H1 (cell line): ENCODE measurements at regions not wholly inside any gene's neighbourhood (a gene's known extent, or its start where the extent isn't known, plus 50 kb on each side); places are given as distances from the start of the nearest gene placed in this dataset.

ENCODE experiments used
- CBX8 ChIP-seq: fragments of 300-800, 300-1000 bp; sonication (generic); IDR thresholded peaks from 2 replicates; pipeline ENCODE4 v1.7.1; 2016; ENCODE audit warnings: low read depth, low read length, borderline replicate concordance
- CEBPB ChIP-seq: IDR thresholded peaks from 2 replicates; pipeline ENCODE4 v1.6.1; 2012; ENCODE audit warnings: low read depth, low read length
- CHD7 ChIP-seq: fragments of 300-600 bp; sonication (generic); IDR thresholded peaks from 2 replicates; pipeline ENCODE4 v1.7.1; 2012; ENCODE audit warnings: low read length, moderate library complexity, mild to moderate bottlenecking, inconsistent platforms; ENCODE audit not compliant: insufficient replicate concordance
- KDM1A ChIP-seq: fragments of 200-600, 300-600 bp; sonication (generic); IDR thresholded peaks from 2 replicates; pipeline ENCODE4 v1.7.1; 2016; ENCODE audit warnings: mild to moderate bottlenecking, low read length, borderline replicate concordance
- SIN3A ChIP-seq, 2 experiments: IDR thresholded peaks in 1 of 2; conservative IDR thresholded peaks in 1 of 2; 2 replicates each; pipeline ENCODE4 v1.6.1; 2011 to 2012; ENCODE audit warnings: low read length in 2 of 2, improper control_type of control experiment in 1 of 2, low read depth in 1 of 2, mild to moderate bottlenecking in 1 of 2
- SIRT6 ChIP-seq: IDR thresholded peaks from one replicate; pipeline ENCODE4 v1.7.1; 2012; ENCODE audit warnings: low read length, inconsistent platforms
- SP1 ChIP-seq: IDR thresholded peaks from 2 replicates; pipeline ENCODE4 v1.6.1; 2011; ENCODE audit warnings: low read depth, low read length
- YY1 ChIP-seq: IDR thresholded peaks from 2 replicates; pipeline ENCODE4 v1.6.1; 2011; ENCODE audit warnings: low read depth, mild to moderate bottlenecking, low read length

GRCh38 chr20:56788041-56788670 lies 159.1 kb downstream of the TFAP2C start (continued):
- TF ChIP-seq KDM1A (peak; percentile 87), SIN3A (conservative IDR thresholded peaks at IDR 0.05 in 1 of 2, IDR thresholded peaks at IDR 0.05 in 1 of 2; ENCODE audit: low read depth in 1 of 2, low read length in 2 of 2) (no peak), SIRT6 (no peak), CHD7 (no peak), YY1 (no peak), SP1 (no peak), CEBPB (peak; percentile 66; the same call in 1 of the 2 replicates), CBX8 (no peak)
